Lower leg skin (tissue), 3 donors: ENCODE measurements at regions not wholly inside any gene's neighbourhood (a gene's known extent, or its start where the extent isn't known, plus 50 kb on each side); places are given as distances from the start of the nearest gene placed in this dataset.

ENCODE experiments used
- CTCF ChIP-seq, 3 donors: fragments of 450-650 bp; IDR thresholded peaks; one replicate each; pipeline ENCODE4 v1.5.1; 2016; ENCODE audit warnings: antibody characterized with exemption in 3 of 3, mild to moderate bottlenecking in 3 of 3, moderate library complexity in 2 of 3
- POLR2A ChIP-seq, 2 donors: fragments of 450-650 bp; IDR thresholded peaks; one replicate each; pipeline ENCODE4 v1.6.1; 2016 to 2017; ENCODE audit warnings: antibody characterized with exemption in 2 of 2, mild to moderate bottlenecking in 1 of 2, moderate library complexity in 1 of 2

- no peak for TF ChIP-seq CTCF (IDR thresholded peaks at IDR 0.05)
- no peak for TF ChIP-seq POLR2A (IDR thresholded peaks at IDR 0.05)
Observed at GRCh38 chr7:73971704-73972341, 56.1 kb upstream of the ELN start.
